AG09319 (cell line): ENCODE measurements at regions not wholly inside any gene's neighbourhood (a gene's known extent, or its start where the extent isn't known, plus 50 kb on each side); places are given as distances from the start of the nearest gene placed in this dataset.

ENCODE experiments used
- DNase-seq: peaks from one replicate; pipeline ENCODE4 v3.0.0-alpha.2; 2010; ENCODE audit warnings: low read depth; ENCODE audit errors: extremely low read depth
- CTCF ChIP-seq: IDR thresholded peaks from 2 replicates; pipeline ENCODE4 v1.5.1; 2011; ENCODE audit warnings: low read depth, mild to moderate bottlenecking, inconsistent platforms, low read length, moderate library complexity

DNA sequence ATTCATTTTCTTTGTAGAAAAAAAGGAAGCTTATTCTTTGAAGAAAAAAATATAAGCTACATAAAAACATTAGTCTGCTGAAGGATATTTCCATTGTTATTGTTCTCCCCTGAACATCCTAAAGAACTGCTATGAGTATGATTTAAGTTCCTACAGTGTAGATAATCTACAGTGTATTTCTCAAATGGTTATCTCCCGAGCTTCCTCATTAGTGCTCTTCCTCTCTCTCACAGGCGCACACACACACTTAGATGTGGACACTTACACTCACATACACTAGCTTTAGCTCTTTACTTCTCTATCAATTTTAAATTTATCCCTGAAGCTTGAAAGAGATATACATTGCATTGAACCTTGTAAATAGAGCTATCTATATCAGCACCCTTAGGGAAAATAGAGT is 681.0 kb downstream of the KCNJ3 start:
- DNase-seq, result no peak
- no peak for TF ChIP-seq CTCF

DNA sequence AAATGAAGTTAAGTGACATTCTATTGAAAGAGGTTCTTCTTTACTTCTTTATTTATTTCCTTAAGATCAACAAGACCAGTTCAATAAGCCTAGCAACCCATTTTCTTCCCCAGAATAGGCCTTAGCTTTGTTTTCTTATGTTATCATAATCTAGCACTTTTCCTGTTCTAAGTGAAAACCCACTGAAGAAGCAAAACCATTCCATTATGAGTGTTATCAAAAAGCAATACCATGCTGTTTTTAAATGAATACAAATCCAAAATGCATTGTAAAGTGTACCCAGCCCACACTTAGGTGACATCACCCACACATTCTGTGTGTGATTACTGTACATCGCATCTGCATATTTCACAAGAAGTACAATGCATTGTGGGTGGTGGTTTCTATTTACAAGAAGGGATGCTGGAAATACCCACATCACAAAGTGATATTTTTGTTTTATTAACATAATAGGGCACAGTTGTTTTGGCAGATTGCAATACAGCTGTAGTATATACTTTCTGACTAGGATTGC is 679.5 kb downstream of the KCNJ3 start:
- no peak for TF ChIP-seq CTCF
- DNase-seq, result no peak

- TF ChIP-seq CTCF, result 0 out of 2 replicates have a peak, but pooled peaks have one; percentile 8
- DNase-seq, result no peak
Measured at GRCh38 chr2:155377266-155377680, 678.8 kb downstream of the KCNJ3 start.

DNA sequence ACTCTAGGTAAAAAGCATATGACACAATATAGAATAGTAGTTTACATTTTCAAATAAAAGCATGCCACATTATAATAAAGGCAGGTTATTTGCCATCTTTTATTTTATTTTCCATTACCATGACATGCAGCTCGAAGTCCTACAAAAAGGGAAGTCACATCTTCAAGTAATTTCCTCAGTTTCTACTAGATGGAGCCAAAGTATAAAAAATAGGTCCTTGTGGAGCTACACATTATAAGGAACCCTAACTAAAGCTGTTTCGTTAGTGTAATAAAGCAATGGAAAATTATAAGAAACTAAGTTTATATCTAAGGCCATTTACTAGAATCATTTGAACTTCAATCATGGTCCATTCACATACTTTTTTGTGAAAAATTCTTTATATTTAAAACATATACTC is 674.5 kb downstream of the KCNJ3 start:
- TF ChIP-seq CTCF, result no peak; the same call in 1 of the 2 replicates
- DNase-seq, result no peak

DNA sequence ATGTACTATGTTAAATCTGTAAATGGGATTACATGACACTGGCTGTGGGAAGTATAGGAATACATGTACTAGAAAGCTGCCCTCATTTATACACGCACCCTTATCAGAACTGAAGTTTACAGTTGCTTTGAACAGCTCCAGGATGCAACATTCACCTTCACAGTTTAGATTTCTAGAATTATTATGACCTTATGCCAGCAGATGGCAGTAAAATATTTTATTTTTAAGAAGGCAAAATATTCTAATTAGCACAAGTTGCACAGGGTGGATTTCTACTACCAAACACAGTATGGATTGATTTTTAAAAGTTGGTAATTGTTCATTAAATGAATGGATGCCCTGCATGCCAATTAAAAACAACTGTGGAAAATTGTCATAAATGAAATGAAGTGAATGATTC is 670.4 kb downstream of the KCNJ3 start:
- no peak for DNase-seq
- peak; percentile 7 for TF ChIP-seq CTCF

- TF ChIP-seq CTCF, result no peak
Measured at GRCh38 chr2:155364766-155365165, 666.3 kb downstream of the KCNJ3 start.

DNA sequence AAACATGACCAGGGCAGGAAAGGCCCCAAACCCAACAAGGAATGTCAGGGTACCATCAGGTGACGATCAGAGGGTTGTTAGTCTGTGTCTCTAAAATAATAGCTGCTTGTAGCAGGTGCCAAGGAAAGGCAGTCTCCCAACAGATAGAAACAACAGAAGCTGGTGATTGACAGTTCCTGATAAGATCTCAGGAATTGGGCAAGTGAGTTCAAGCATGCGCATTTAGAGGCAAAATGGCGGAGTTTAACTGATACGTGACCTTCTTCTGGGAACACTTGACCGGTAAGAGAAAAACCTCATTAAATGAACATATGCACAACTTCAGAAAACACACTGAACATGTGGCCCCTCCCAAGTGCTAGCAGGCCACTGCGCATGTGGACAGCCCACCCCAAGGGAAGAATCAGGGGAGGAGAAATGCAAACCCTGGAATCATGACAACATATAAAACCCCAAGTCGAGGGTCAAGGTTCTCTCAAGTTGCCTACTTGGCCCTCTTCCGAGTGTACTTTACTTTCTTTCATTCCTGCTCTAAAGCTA is 664.9 kb downstream of the KCNJ3 start:
- DNase-seq, result no peak
- TF ChIP-seq CTCF, result no peak

More at GRCh38 chr2:155364766-155365165, 666.3 kb downstream of the KCNJ3 start:
- DNase-seq, result no peak
